ENCODE measurements at regions not wholly inside any gene's neighbourhood (a gene's known extent, or its start where the extent isn't known, plus 50 kb on each side); places are given as distances from the start of the nearest gene placed in this dataset.
"Not testable (repeated sequence)": the region's sequence is repeated elsewhere in the genome, so short reads cannot be mapped to it uniquely, and the experiment has no call there.

DNA sequence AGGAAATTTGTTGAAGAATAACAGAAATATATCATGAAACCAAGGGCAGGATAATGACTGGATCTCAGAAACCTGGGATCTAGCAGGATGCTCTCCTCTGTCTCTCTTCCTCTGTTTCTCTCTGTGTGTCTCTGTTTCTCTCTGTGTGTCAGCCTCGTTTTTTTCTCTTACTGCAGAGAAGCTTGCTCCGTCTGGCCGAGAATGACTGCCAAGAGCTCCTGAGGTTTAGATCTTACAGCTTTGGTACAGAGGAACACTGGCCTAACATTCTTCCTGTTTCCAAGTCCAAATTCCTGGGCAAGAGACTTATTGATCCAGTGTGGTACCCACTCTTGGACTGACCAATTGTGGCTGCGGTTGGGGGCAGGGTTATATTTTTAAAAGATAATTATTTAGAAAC is 564.0 kb downstream of the XPNPEP1 start:
- no peaks in the 10 kb centered on the region for H3K79me2 ChIP-seq (ENCODE audit: control insufficient read depth, insufficient read depth, low read length, unreplicated experiment)

GRCh38 chr10:109358325-109358724 is 565.0 kb downstream of the XPNPEP1 start:
- Histone ChIP-seq H3K4me1 (ENCODE audit: control insufficient read depth, insufficient read depth, low read length, unreplicated experiment) (no peaks in the 10 kb centered on the region), H2AFZ (ENCODE audit: low read length, unreplicated experiment) (no peak overlapping the region), H3K27me3 (ENCODE audit: insufficient read depth, low read length) (no peaks in the 10 kb centered on the region), H3K27ac (ENCODE audit: low read depth, low read length) (no peak overlapping the region), H3K79me2 (ENCODE audit: control insufficient read depth, insufficient read depth, low read length, unreplicated experiment) (no peaks in the 10 kb centered on the region), H3K36me3 (ENCODE audit: insufficient read depth, low read length) (no peaks in the 10 kb centered on the region), H3K4me3 (ENCODE audit: low read depth, low read length) (no peak overlapping the region)

More for the DNA sequence above, 564.0 kb downstream of the XPNPEP1 start:
- Histone ChIP-seq H3K36me3 (ENCODE audit: insufficient read depth, low read length) (no peaks in the 10 kb centered on the region), H3K4me3 (ENCODE audit: low read depth, low read length) (no peak overlapping the region), H3K27ac (ENCODE audit: low read depth, low read length) (no peak overlapping the region), H3K4me1 (ENCODE audit: control insufficient read depth, insufficient read depth, low read length, unreplicated experiment) (no peaks in the 10 kb centered on the region), H3K27me3 (ENCODE audit: insufficient read depth, low read length) (no peaks in the 10 kb centered on the region), H2AFZ (ENCODE audit: low read length, unreplicated experiment) (no peak overlapping the region)

DNA sequence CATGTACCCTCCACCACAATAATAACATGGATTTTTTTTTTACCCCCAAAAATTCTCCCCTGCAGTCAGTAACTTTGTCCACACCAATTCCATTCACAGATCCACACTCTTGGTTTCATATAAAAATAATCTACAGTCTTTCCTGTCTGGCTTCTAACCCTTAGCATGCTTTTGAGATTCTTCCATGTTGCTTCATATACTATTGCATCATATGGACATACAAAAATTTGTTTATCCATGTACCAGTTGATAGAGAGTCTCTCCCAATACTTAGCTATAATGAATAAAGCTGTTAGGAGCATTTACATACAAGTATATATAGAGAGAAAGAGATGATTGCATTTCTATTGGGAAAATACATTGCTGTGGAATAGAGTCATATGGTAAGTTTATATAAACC is 575.0 kb downstream of the XPNPEP1 start:
- Histone ChIP-seq H3K36me3 (ENCODE audit: insufficient read depth, low read length) (no peaks in the 10 kb centered on the region), H3K4me3 (ENCODE audit: low read depth, low read length) (no peak overlapping the region), H3K27me3 (ENCODE audit: insufficient read depth, low read length) (no peaks in the 10 kb centered on the region), H3K27ac (ENCODE audit: low read depth, low read length) (no peak overlapping the region), H3K4me1 (ENCODE audit: control insufficient read depth, insufficient read depth, low read length, unreplicated experiment) (no peaks in the 10 kb centered on the region), H3K79me2 (ENCODE audit: control insufficient read depth, insufficient read depth, low read length, unreplicated experiment) (no peaks in the 10 kb centered on the region), H2AFZ (ENCODE audit: low read length, unreplicated experiment) (no peak overlapping the region)

- Histone ChIP-seq H3K79me2 (ENCODE audit: control insufficient read depth, insufficient read depth, low read length, unreplicated experiment) (no peaks in the 10 kb centered on the region), H3K27ac (ENCODE audit: low read depth, low read length) (no peak overlapping the region), H3K4me3 (ENCODE audit: low read depth, low read length) (no peak overlapping the region), H3K36me3 (ENCODE audit: insufficient read depth, low read length) (no peaks in the 10 kb centered on the region), H2AFZ (ENCODE audit: low read length, unreplicated experiment) (no peak overlapping the region), H3K4me1 (ENCODE audit: control insufficient read depth, insufficient read depth, low read length, unreplicated experiment) (no peaks in the 10 kb centered on the region), H3K27me3 (ENCODE audit: insufficient read depth, low read length) (no peaks in the 10 kb centered on the region)
These were observed 580.0 kb downstream of the XPNPEP1 start for GRCh38 chr10:109343293-109343692.

- no peaks in the 10 kb centered on the region for H3K4me1 ChIP-seq (ENCODE audit: control insufficient read depth, insufficient read depth, low read length, unreplicated experiment)
- no peak overlapping the region for H2AFZ ChIP-seq (ENCODE audit: low read length, unreplicated experiment)
- no peaks in the 10 kb centered on the region for H3K36me3 ChIP-seq (ENCODE audit: insufficient read depth, low read length)
- no peak overlapping the region for H3K27ac ChIP-seq (ENCODE audit: low read depth, low read length)
- H3K4me3 ChIP-seq (ENCODE audit: low read depth, low read length): no peak overlapping the region
- H3K79me2 ChIP-seq (ENCODE audit: control insufficient read depth, insufficient read depth, low read length, unreplicated experiment): no peaks in the 10 kb centered on the region
- no peaks in the 10 kb centered on the region for H3K27me3 ChIP-seq (ENCODE audit: insufficient read depth, low read length)
These were observed 581.3 kb downstream of the XPNPEP1 start for GRCh38 chr10:109341986-109342385.

DNA sequence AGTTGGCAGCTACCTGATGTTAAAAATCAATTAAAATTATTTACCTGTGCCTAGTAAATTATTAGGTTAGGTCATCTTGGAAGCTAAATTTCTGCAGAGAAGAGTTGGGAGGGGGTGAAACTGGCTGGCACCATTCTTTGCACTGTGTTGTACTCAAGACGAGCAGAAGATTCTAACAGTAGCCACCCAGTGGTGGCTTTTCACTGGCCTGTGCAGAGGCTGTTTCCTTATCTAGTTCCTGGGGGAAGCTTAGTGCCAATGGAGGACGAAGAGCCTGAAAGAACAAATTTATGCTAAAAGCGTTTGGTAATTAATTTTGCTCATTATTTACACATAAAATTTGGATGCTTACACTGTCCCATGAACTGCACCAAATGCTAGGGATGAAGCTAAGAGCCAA is 595.3 kb downstream of the XPNPEP1 start:
- H3K36me3 ChIP-seq (ENCODE audit: insufficient read depth, low read length): no peaks in the 10 kb centered on the region
- no peaks in the 10 kb centered on the region for H3K4me1 ChIP-seq (ENCODE audit: control insufficient read depth, insufficient read depth, low read length, unreplicated experiment)
- no peaks in the 10 kb centered on the region for H3K27me3 ChIP-seq (ENCODE audit: insufficient read depth, low read length)
- no peak overlapping the region for H3K27ac ChIP-seq (ENCODE audit: low read depth, low read length)
- H2AFZ ChIP-seq (ENCODE audit: low read length, unreplicated experiment): no peak overlapping the region
- H3K4me3 ChIP-seq (ENCODE audit: low read depth, low read length): no peak overlapping the region
- H3K79me2 ChIP-seq (ENCODE audit: control insufficient read depth, insufficient read depth, low read length, unreplicated experiment): no peaks in the 10 kb centered on the region

GRCh38 chr10:109327266-109327665 is 596.0 kb downstream of the XPNPEP1 start:
- H3K27me3 ChIP-seq (ENCODE audit: insufficient read depth, low read length): no peaks in the 10 kb centered on the region
- H3K4me1 ChIP-seq (ENCODE audit: control insufficient read depth, insufficient read depth, low read length, unreplicated experiment): no peaks in the 10 kb centered on the region
- no peak overlapping the region for H3K27ac ChIP-seq (ENCODE audit: low read depth, low read length)
- no peaks in the 10 kb centered on the region for H3K36me3 ChIP-seq (ENCODE audit: insufficient read depth, low read length)
- no peaks in the 10 kb centered on the region for H3K79me2 ChIP-seq (ENCODE audit: control insufficient read depth, insufficient read depth, low read length, unreplicated experiment)
- no peak overlapping the region for H3K4me3 ChIP-seq (ENCODE audit: low read depth, low read length)
- no peak overlapping the region for H2AFZ ChIP-seq (ENCODE audit: low read length, unreplicated experiment)

- Histone ChIP-seq H3K36me3 (ENCODE audit: insufficient read depth, low read length) (no peaks in the 10 kb centered on the region), H3K79me2 (ENCODE audit: control insufficient read depth, insufficient read depth, low read length, unreplicated experiment) (no peaks in the 10 kb centered on the region), H3K4me1 (ENCODE audit: control insufficient read depth, insufficient read depth, low read length, unreplicated experiment) (no peaks in the 10 kb centered on the region), H3K27me3 (ENCODE audit: insufficient read depth, low read length) (no peaks in the 10 kb centered on the region), H2AFZ (ENCODE audit: low read length, unreplicated experiment) (no peak overlapping the region), H3K27ac (ENCODE audit: low read depth, low read length) (no peak overlapping the region), H3K4me3 (ENCODE audit: low read depth, low read length) (no peak overlapping the region)
These were observed 598.6 kb downstream of the XPNPEP1 start for GRCh38 chr10:109324721-109325120.

DNA sequence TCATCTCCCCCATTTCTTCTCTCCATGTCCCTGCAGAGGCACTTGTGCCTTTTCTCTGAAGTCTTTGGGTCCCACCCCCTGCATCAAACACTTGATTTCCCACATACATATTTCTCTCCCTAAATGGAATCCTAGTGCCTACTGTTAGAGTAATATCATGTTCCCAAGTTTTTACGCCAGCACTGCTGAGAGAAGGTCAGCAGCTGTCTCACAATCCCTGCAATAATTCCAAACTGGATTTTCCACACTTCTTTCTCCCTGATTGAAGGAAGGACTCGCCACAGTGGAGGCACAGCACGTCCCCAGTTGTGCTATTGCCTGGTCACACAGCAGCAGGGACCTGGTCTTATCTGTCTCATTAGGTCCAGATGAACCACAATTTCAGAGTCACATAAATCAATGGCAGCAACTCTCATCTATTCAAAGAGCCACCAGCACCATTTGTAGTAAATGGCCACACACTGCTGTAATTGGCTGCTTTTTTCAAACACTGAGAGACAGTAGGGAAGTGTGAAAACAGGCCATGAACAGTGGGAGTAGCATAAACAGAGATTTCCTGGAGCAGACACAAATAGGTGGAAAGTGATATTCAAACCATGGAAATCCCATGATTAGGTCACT is 605.5 kb downstream of the XPNPEP1 start:
- no peak overlapping the region for H2AFZ ChIP-seq (ENCODE audit: low read length, unreplicated experiment)
- no peaks in the 10 kb centered on the region for H3K79me2 ChIP-seq (ENCODE audit: control insufficient read depth, insufficient read depth, low read length, unreplicated experiment)
- no peak overlapping the region for H3K4me3 ChIP-seq (ENCODE audit: low read depth, low read length)
- no peaks in the 10 kb centered on the region for H3K27me3 ChIP-seq (ENCODE audit: insufficient read depth, low read length)
- H3K4me1 ChIP-seq (ENCODE audit: control insufficient read depth, insufficient read depth, low read length, unreplicated experiment): no peaks in the 10 kb centered on the region
- H3K36me3 ChIP-seq (ENCODE audit: insufficient read depth, low read length): no peaks in the 10 kb centered on the region
- H3K27ac ChIP-seq (ENCODE audit: low read depth, low read length): no peak overlapping the region

DNA sequence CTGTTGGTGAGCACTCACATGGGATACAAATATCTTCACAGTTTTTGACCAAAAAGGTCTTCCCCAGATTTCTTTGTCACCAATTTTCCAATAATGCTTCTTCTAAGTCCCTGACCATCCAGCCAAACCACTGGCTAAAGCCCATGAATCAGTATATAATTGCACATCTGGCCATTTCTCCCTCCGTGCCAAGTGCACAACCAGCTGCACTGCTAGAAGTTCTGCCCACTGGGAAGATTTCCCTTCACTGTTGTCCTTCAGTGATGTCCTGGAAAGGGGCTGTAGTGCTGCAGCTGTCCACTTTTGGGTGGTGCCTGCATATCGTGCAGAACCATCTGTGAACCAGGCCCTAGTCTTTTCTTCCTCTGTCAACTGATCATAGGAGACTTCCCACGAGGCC is 609.3 kb downstream of the XPNPEP1 start:
- not testable (repeated sequence) for H3K27ac ChIP-seq (ENCODE audit: low read depth, low read length); H3K27me3 ChIP-seq (ENCODE audit: insufficient read depth, low read length); H3K79me2 ChIP-seq (ENCODE audit: control insufficient read depth, insufficient read depth, low read length, unreplicated experiment); H3K4me1 ChIP-seq (ENCODE audit: control insufficient read depth, insufficient read depth, low read length, unreplicated experiment); H3K36me3 ChIP-seq (ENCODE audit: insufficient read depth, low read length); H2AFZ ChIP-seq (ENCODE audit: low read length, unreplicated experiment); H3K4me3 ChIP-seq (ENCODE audit: low read depth, low read length)

DNA sequence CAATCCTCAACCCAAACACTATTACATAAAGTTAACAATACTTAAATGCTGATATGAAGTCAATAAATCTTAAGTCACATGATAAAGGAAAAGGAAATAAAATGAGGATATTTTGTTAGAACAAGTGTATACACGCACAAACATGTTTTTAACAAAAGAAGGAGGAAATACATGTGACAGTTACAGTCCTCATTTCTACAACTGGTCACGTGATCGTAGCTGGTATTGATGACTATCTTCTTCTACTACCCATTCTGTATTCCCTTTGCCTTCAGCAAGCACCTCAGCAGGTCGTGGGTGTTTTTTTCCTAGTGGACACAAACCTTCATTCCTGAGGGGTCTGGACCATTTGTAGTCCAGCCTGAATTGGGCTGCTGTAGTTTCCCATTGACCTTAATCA is 610.8 kb downstream of the XPNPEP1 start:
- not testable (repeated sequence) for H3K27ac ChIP-seq (ENCODE audit: low read depth, low read length); H3K4me3 ChIP-seq (ENCODE audit: low read depth, low read length); H3K36me3 ChIP-seq (ENCODE audit: insufficient read depth, low read length); H2AFZ ChIP-seq (ENCODE audit: low read length, unreplicated experiment); H3K4me1 ChIP-seq (ENCODE audit: control insufficient read depth, insufficient read depth, low read length, unreplicated experiment); H3K79me2 ChIP-seq (ENCODE audit: control insufficient read depth, insufficient read depth, low read length, unreplicated experiment); H3K27me3 ChIP-seq (ENCODE audit: insufficient read depth, low read length)
